WTC11 (cell line): ENCODE measurements at regions not wholly inside any gene's neighbourhood (a gene's known extent, or its start where the extent isn't known, plus 50 kb on each side); places are given as distances from the start of the nearest gene placed in this dataset.

ENCODE experiments used
- ATAC-seq: fragments of 200-7000 bp; cut with Tn5 transposase; 2 replicates; pipeline ENCODE4 v1.10.0; 2021; ENCODE audit warnings: mild to moderate bottlenecking, moderate library complexity
- CTCF ChIA-PET: fragments of 300-600 bp; sonication (Branson Sonifier 250); formaldehyde crosslinking; loops from one replicate; lab custom pipeline; 2021; ENCODE audit warnings: antibody characterized with exemption; lab: Charles Lee
- POLR2A ChIA-PET: fragments of 350-600 bp; sonication (Branson Sonifier 250); formaldehyde crosslinking; loops from one replicate; lab custom pipeline; 2021; ENCODE audit warnings: antibody characterized with exemption; lab: Charles Lee
- DNase-seq: peaks from one replicate; pipeline ENCODE4 v3.0.0; 2021; ENCODE audit warnings: low spot score
- H3K27ac Mint-ChIP-seq: 2 replicates; pipeline ENCODE4 v1.8.0; 2021; ENCODE audit warnings: mixed read lengths
- H3K27me3 Mint-ChIP-seq: 2 replicates; pipeline ENCODE4 v1.8.0; 2021; ENCODE audit warnings: low read depth, mild to moderate bottlenecking, moderate library complexity, mixed read lengths
- H3K36me3 Mint-ChIP-seq: 2 replicates; pipeline ENCODE4 v1.8.0; 2021; ENCODE audit warnings: mixed read lengths
- H3K4me1 Mint-ChIP-seq: 2 replicates; pipeline ENCODE4 v1.8.0; 2022; ENCODE audit warnings: mixed read lengths
- H3K4me3 Mint-ChIP-seq: 2 replicates; pipeline ENCODE4 v1.8.0; 2021; ENCODE audit warnings: mild to moderate bottlenecking, moderate library complexity, mixed read lengths
- H3K9me3 Mint-ChIP-seq: 2 replicates; pipeline ENCODE4 v1.8.0; 2021; ENCODE audit warnings: mixed read lengths
- ARID4B ChIP-seq: sonication (generic); formaldehyde crosslinking; IDR thresholded peaks from 2 replicates; pipeline ENCODE4 v1.8.0; 2023; ENCODE audit warnings: missing genetic modification reagents, mild to moderate bottlenecking, borderline replicate concordance
- CREM ChIP-seq: sonication (generic); formaldehyde crosslinking; IDR thresholded peaks from 2 replicates; pipeline ENCODE4 v1.8.1; 2022; ENCODE audit warnings: mild to moderate bottlenecking, missing genetic modification reagents, moderate library complexity
- CTCF ChIP-seq: fragments of 200-600 bp; IDR thresholded peaks from 2 replicates; pipeline ENCODE4 v1.8.0; 2022; ENCODE audit warnings: antibody characterized with exemption
- ETV6 ChIP-seq: sonication (generic); formaldehyde crosslinking; IDR thresholded peaks from 2 replicates; pipeline ENCODE4 v1.8.1; 2022; ENCODE audit warnings: mild to moderate bottlenecking, missing genetic modification reagents
- GTF2I ChIP-seq: fragments of 250-450 bp; sonication (Bioruptor Pico); conservative IDR thresholded peaks from 2 replicates; pipeline ENCODE4 v1.4.0; 2021; ENCODE audit warnings: mild to moderate bottlenecking
- MYBL2 ChIP-seq: sonication (generic); formaldehyde crosslinking; IDR thresholded peaks from 2 replicates; pipeline ENCODE4 v1.8.1; 2023; ENCODE audit warnings: mild to moderate bottlenecking, moderate library complexity, missing genetic modification reagents
- NFYB ChIP-seq: sonication (generic); formaldehyde crosslinking; conservative IDR thresholded peaks from 2 replicates; pipeline ENCODE4 v1.8.0; 2022; ENCODE audit warnings: low read depth, missing genetic modification reagents
- NR2C2 ChIP-seq: sonication (generic); formaldehyde crosslinking; IDR thresholded peaks from 2 replicates; pipeline ENCODE4 v1.8.0; 2022; ENCODE audit warnings: mild to moderate bottlenecking, missing genetic modification reagents
- PRDM15 ChIP-seq: sonication (generic); formaldehyde crosslinking; IDR thresholded peaks from 2 replicates; pipeline ENCODE4 v1.8.0; 2022; ENCODE audit warnings: missing genetic modification reagents
- PRRX2 ChIP-seq: fragments of 250-450 bp; sonication (Bioruptor Pico); IDR thresholded peaks from 2 replicates; pipeline ENCODE4 v1.8.0; 2021; ENCODE audit warnings: mild to moderate bottlenecking
- RELA ChIP-seq: sonication (generic); formaldehyde crosslinking; IDR thresholded peaks from 2 replicates; pipeline ENCODE4 v1.8.1; 2022; ENCODE audit warnings: missing genetic modification reagents, mild to moderate bottlenecking, borderline replicate concordance
- TEAD1 ChIP-seq: sonication (generic); formaldehyde crosslinking; IDR thresholded peaks from 2 replicates; pipeline ENCODE4 v1.8.0; 2022; ENCODE audit warnings: mild to moderate bottlenecking, missing genetic modification reagents
- TEAD4 ChIP-seq: sonication (generic); formaldehyde crosslinking; IDR thresholded peaks from 2 replicates; pipeline ENCODE4 v1.8.0; 2022; ENCODE audit warnings: mild to moderate bottlenecking, missing genetic modification reagents
- ZNF219 ChIP-seq: sonication (generic); formaldehyde crosslinking; IDR thresholded peaks from 2 replicates; pipeline ENCODE4 v1.8.0; 2023; ENCODE audit warnings: missing genetic modification reagents, mild to moderate bottlenecking, borderline replicate concordance
- TF ChIP-seq, protein P1 (sequence below): sonication (generic); formaldehyde crosslinking; IDR thresholded peaks from 2 replicates; pipeline ENCODE4 v1.8.0; 2023; ENCODE audit warnings: missing genetic modification reagents
- TF ChIP-seq, protein P2 (sequence below): sonication (generic); formaldehyde crosslinking; IDR thresholded peaks from 2 replicates; pipeline ENCODE4 v1.8.1; 2023; ENCODE audit warnings: mild to moderate bottlenecking, missing genetic modification reagents, borderline replicate concordance
- TF ChIP-seq, protein P3 (sequence below): sonication (generic); formaldehyde crosslinking; IDR thresholded peaks from 2 replicates; pipeline ENCODE4 v1.8.1; 2023; ENCODE audit warnings: mild to moderate bottlenecking, moderate library complexity, missing genetic modification reagents
- TF ChIP-seq, protein P4 (sequence below): fragments of 250-450 bp; sonication (Bioruptor Pico); IDR thresholded peaks from 2 replicates; pipeline ENCODE4 v1.9.0; 2021; ENCODE audit warnings: mild to moderate bottlenecking

- peaks cover 28% of the 10 kb centered on the region for H3K9me3 Mint-ChIP-seq
- ATAC-seq, result no peak
- no peak overlapping the region for H3K4me3 Mint-ChIP-seq
- H3K4me1 Mint-ChIP-seq, result no peaks in the 10 kb centered on the region
- POLR2A ChIA-PET, result no interaction called here
- TF ChIP-seq, protein P1, sequence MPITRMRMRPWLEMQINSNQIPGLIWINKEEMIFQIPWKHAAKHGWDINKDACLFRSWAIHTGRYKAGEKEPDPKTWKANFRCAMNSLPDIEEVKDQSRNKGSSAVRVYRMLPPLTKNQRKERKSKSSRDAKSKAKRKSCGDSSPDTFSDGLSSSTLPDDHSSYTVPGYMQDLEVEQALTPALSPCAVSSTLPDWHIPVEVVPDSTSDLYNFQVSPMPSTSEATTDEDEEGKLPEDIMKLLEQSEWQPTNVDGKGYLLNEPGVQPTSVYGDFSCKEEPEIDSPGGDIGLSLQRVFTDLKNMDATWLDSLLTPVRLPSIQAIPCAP, result no peak
- TF ChIP-seq TEAD4, result no peak
- no peak for TF ChIP-seq ARID4B (CRISPR knock-in tag)
- TF ChIP-seq ZNF219, result no peak
- no peak for TF ChIP-seq NFYB (CRISPR knock-in tag)
- TF ChIP-seq PRRX2 (CRISPR knock-in tag), result no peak
- no peak for TF ChIP-seq RELA (CRISPR knock-in tag)
- no peak for TF ChIP-seq TEAD1 (CRISPR knock-in tag)
- TF ChIP-seq GTF2I (CRISPR knock-in tag), result no peak
- TF ChIP-seq NR2C2, result no peak
- TF ChIP-seq MYBL2 (CRISPR knock-in tag), result no peak
- TF ChIP-seq, protein P2, sequence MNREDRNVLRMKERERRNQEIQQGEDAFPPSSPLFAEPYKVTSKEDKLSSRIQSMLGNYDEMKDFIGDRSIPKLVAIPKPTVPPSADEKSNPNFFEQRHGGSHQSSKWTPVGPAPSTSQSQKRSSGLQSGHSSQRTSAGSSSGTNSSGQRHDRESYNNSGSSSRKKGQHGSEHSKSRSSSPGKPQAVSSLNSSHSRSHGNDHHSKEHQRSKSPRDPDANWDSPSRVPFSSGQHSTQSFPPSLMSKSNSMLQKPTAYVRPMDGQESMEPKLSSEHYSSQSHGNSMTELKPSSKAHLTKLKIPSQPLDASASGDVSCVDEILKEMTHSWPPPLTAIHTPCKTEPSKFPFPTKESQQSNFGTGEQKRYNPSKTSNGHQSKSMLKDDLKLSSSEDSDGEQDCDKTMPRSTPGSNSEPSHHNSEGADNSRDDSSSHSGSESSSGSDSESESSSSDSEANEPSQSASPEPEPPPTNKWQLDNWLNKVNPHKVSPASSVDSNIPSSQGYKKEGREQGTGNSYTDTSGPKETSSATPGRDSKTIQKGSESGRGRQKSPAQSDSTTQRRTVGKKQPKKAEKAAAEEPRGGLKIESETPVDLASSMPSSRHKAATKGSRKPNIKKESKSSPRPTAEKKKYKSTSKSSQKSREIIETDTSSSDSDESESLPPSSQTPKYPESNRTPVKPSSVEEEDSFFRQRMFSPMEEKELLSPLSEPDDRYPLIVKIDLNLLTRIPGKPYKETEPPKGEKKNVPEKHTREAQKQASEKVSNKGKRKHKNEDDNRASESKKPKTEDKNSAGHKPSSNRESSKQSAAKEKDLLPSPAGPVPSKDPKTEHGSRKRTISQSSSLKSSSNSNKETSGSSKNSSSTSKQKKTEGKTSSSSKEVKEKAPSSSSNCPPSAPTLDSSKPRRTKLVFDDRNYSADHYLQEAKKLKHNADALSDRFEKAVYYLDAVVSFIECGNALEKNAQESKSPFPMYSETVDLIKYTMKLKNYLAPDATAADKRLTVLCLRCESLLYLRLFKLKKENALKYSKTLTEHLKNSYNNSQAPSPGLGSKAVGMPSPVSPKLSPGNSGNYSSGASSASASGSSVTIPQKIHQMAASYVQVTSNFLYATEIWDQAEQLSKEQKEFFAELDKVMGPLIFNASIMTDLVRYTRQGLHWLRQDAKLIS (CRISPR knock-in tag), result no peak
- no peak for TF ChIP-seq PRDM15 (CRISPR knock-in tag)
- TF ChIP-seq CTCF, result no peak
- TF ChIP-seq, protein P3, sequence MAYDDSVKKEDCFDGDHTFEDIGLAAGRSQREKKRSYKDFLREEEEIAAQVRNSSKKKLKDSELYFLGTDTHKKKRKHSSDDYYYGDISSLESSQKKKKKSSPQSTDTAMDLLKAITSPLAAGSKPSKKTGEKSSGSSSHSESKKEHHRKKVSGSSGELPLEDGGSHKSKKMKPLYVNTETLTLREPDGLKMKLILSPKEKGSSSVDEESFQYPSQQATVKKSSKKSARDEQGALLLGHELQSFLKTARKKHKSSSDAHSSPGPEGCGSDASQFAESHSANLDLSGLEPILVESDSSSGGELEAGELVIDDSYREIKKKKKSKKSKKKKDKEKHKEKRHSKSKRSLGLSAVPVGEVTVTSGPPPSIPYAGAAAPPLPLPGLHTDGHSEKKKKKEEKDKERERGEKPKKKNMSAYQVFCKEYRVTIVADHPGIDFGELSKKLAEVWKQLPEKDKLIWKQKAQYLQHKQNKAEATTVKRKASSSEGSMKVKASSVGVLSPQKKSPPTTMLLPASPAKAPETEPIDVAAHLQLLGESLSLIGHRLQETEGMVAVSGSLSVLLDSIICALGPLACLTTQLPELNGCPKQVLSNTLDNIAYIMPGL (CRISPR knock-in tag), result no peak
- no peak for TF ChIP-seq ETV6 (CRISPR knock-in tag)
- no peak for TF ChIP-seq CREM (CRISPR knock-in tag)
- TF ChIP-seq, protein P4, sequence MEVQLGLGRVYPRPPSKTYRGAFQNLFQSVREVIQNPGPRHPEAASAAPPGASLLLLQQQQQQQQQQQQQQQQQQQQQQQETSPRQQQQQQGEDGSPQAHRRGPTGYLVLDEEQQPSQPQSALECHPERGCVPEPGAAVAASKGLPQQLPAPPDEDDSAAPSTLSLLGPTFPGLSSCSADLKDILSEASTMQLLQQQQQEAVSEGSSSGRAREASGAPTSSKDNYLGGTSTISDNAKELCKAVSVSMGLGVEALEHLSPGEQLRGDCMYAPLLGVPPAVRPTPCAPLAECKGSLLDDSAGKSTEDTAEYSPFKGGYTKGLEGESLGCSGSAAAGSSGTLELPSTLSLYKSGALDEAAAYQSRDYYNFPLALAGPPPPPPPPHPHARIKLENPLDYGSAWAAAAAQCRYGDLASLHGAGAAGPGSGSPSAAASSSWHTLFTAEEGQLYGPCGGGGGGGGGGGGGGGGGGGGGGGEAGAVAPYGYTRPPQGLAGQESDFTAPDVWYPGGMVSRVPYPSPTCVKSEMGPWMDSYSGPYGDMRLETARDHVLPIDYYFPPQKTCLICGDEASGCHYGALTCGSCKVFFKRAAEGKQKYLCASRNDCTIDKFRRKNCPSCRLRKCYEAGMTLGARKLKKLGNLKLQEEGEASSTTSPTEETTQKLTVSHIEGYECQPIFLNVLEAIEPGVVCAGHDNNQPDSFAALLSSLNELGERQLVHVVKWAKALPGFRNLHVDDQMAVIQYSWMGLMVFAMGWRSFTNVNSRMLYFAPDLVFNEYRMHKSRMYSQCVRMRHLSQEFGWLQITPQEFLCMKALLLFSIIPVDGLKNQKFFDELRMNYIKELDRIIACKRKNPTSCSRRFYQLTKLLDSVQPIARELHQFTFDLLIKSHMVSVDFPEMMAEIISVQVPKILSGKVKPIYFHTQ (CRISPR knock-in tag), result no peak
- H3K27me3 Mint-ChIP-seq, result peaks cover 3% of the 10 kb centered on the region; the same call in 1 of the 2 replicates
- peaks cover 23% of the 10 kb centered on the region for H3K36me3 Mint-ChIP-seq
- CTCF ChIA-PET, result no interaction called here
- H3K27ac Mint-ChIP-seq, result no peak overlapping the region
- DNase-seq, result no peak
Measured at GRCh38 chr12:78278706-78279190, 448.1 kb downstream of the NAV3 start.
